Peyer's patch (tissue), 4 donors: ENCODE measurements at regions not wholly inside any gene's neighbourhood (a gene's known extent, or its start where the extent isn't known, plus 50 kb on each side); places are given as distances from the start of the nearest gene placed in this dataset.

Experiments
- CTCF ChIP-seq, 6 experiments: fragments of 450-650 bp in 4 of 6; fragments of 200-600 bp in 2 of 6; sonication (generic) in 1 of 6; IDR thresholded peaks; one replicate each; pipeline ENCODE4 v1.5.1; 2017 to 2019; ENCODE audit warnings: antibody characterized with exemption in 6 of 6, mild to moderate bottlenecking in 3 of 6, moderate library complexity in 1 of 6
- POLR2A ChIP-seq, 2 donors: fragments of 450-650 bp; IDR thresholded peaks; one replicate each; pipeline ENCODE4 v1.5.1; 2017; ENCODE audit warnings: antibody characterized with exemption in 2 of 2, mild to moderate bottlenecking in 2 of 2, moderate library complexity in 2 of 2

GRCh38 chr5:116381201-116381600 lies 193.4 kb downstream of the SEMA6A start:
- TF ChIP-seq CTCF (IDR thresholded peaks at IDR 0.05) (no peak), POLR2A (IDR thresholded peaks at IDR 0.05) (no peak)
